Esophagus squamous epithelium (tissue), 4 donors: ENCODE measurements at regions not wholly inside any gene's neighbourhood (a gene's known extent, or its start where the extent isn't known, plus 50 kb on each side); places are given as distances from the start of the nearest gene placed in this dataset.

Experiments used
- CTCF ChIP-seq, 6 experiments: fragments of 450-650 bp in 4 of 6; fragments of 200-600 bp in 2 of 6; sonication (generic) in 2 of 6; IDR thresholded peaks; one replicate each; pipeline ENCODE4 v1.5.1; 2016 to 2019; ENCODE audit warnings: antibody characterized with exemption in 6 of 6, mild to moderate bottlenecking in 4 of 6, moderate library complexity in 4 of 6
- POLR2A ChIP-seq, 4 donors: fragments of 450-650 bp; IDR thresholded peaks; one replicate each; pipeline ENCODE4 v1.6.1; 2017; ENCODE audit warnings: antibody characterized with exemption in 4 of 4, mild to moderate bottlenecking in 4 of 4, moderate library complexity in 3 of 4

- TF ChIP-seq CTCF (IDR thresholded peaks at IDR 0.05) = no peak
- TF ChIP-seq POLR2A (IDR thresholded peaks at IDR 0.05) = no peak
Measured at GRCh38 chrX:93585661-93586060, 87.7 kb downstream of the NAP1L3 start.
